OCI-LY7 (cell line): ENCODE measurements at regions not wholly inside any gene's neighbourhood (a gene's known extent, or its start where the extent isn't known, plus 50 kb on each side); places are given as distances from the start of the nearest gene placed in this dataset.

Source experiments
- BruUV-seq: library from RNA; stranded (reverse); fragments of 400-500 nt; replicated peaks from 2 replicates; lab custom pipeline; 2021; lab: Mats Ljungman, UMichigan
- CTCF ChIA-PET: fragments of 300-600 bp; sonication (Branson Sonifier 250); formaldehyde crosslinking; loops from one replicate; lab custom pipeline; 2022; ENCODE audit warnings: antibody characterized with exemption; ENCODE audit not compliant: unreplicated experiment; lab: Charles Lee
- POLR2A ChIA-PET: fragments of 300-600 bp; sonication (Branson Sonifier 250); formaldehyde crosslinking; loops from one replicate; lab custom pipeline; 2022; ENCODE audit warnings: antibody characterized with exemption; lab: Charles Lee
- DNase-seq: peaks from one replicate; pipeline ENCODE4 v3.0.0-alpha.2; 2015; ENCODE audit warnings: low spot score
- H2AFZ ChIP-seq: fragments of 200-600 bp; sonication (generic), shearing (Covaris generic); 2 replicates; pipeline ENCODE4 v1.6.1; 2014; ENCODE audit warnings: mild to moderate bottlenecking, antibody characterized with exemption, low read length, moderate library complexity
- H3K27ac ChIP-seq: fragments of 200-600 bp; sonication (generic); 2 replicates; pipeline ENCODE4 v1.5.1; 2014; ENCODE audit warnings: mixed run types, low read depth, mild to moderate bottlenecking, moderate library complexity, low read length, inconsistent platforms; ENCODE audit not compliant: poor library complexity, severe bottlenecking
- H3K36me3 ChIP-seq: fragments of 200-600 bp; sonication (generic); 2 replicates; pipeline ENCODE4 v1.6.1; 2014; ENCODE audit warnings: mild to moderate bottlenecking, antibody characterized with exemption, low read length, moderate library complexity, mixed read lengths; ENCODE audit not compliant: insufficient read depth
- H3K4me1 ChIP-seq: fragments of 200-600 bp; sonication (generic); 2 replicates; pipeline ENCODE4 v1.5.1; 2014; ENCODE audit warnings: mild to moderate bottlenecking, low read length; ENCODE audit not compliant: insufficient read depth, poor library complexity, severe bottlenecking
- H3K4me2 ChIP-seq: fragments of 200-600 bp; sonication (generic); 2 replicates; pipeline ENCODE4 v1.6.1; 2014; ENCODE audit warnings: mild to moderate bottlenecking, low read length
- H3K4me3 ChIP-seq: fragments of 200-600 bp; sonication (generic); 2 replicates; pipeline ENCODE4 v1.5.1; 2014; ENCODE audit warnings: mild to moderate bottlenecking, low read depth, low read length; ENCODE audit not compliant: poor library complexity, severe bottlenecking
- H3K79me2 ChIP-seq: fragments of 200-600 bp; sonication (generic); 2 replicates; pipeline ENCODE4 v1.6.1; 2016; ENCODE audit warnings: low read depth, mild to moderate bottlenecking, low read length, moderate library complexity, mixed read lengths; ENCODE audit not compliant: insufficient read depth
- H3K9me2 ChIP-seq: fragments of 200-600 bp; sonication (generic); 2 replicates; pipeline ENCODE4 v1.6.1; 2016; ENCODE audit warnings: mild to moderate bottlenecking, low read length, mixed read lengths; ENCODE audit not compliant: insufficient read depth
- H3K9me3 ChIP-seq: fragments of 200-600 bp; sonication (generic); 2 replicates; pipeline ENCODE4 v1.6.1; 2014; ENCODE audit warnings: mild to moderate bottlenecking, mixed run types, low read length, mixed read lengths
- H4K20me1 ChIP-seq: fragments of 200-600 bp; sonication (generic); 2 replicates; pipeline ENCODE4 v1.6.1; 2014; ENCODE audit warnings: mild to moderate bottlenecking, antibody characterized with exemption, low read length, moderate library complexity, mixed read lengths; ENCODE audit not compliant: insufficient read depth
- CTCF ChIP-seq: fragments of 200-600 bp; sonication (generic); conservative IDR thresholded peaks from 2 replicates; pipeline ENCODE4 v1.5.1; 2014; ENCODE audit warnings: mild to moderate bottlenecking, antibody characterized with exemption, low read length, moderate library complexity, mixed read lengths
- EZH2phosphoT487 ChIP-seq: fragments of 200-600 bp; sonication (generic); IDR thresholded peaks from 2 replicates; pipeline ENCODE4 v1.6.1; 2018; ENCODE audit warnings: low read depth, borderline replicate concordance, mild to moderate bottlenecking, mixed run types, antibody characterized with exemption, low read length, moderate library complexity, mixed read lengths
- intact Hi-C: fragments of 100-400 bp; cut with micrococcal nuclease; formaldehyde crosslinking; loops from one replicate; pipeline ENCODE4 v1.10.0; 2022; ENCODE audit not compliant: unreplicated experiment

GRCh38 chr12:47391566-47391965, 311.8 kb upstream of the AMIGO2 start:
- no peaks in the 10 kb centered on the region for H3K79me2 ChIP-seq
- BruUV-seq, result no TSS peak
- H4K20me1 ChIP-seq, result no peaks in the 10 kb centered on the region
- DNase-seq, result no peak
- H3K27ac ChIP-seq, result no peak overlapping the region
- no peak for TF ChIP-seq CTCF
- no peak for TF ChIP-seq EZH2phosphoT487
- H2AFZ ChIP-seq, result no peak overlapping the region
- intact Hi-C loops, result no loop called here
- H3K4me2 ChIP-seq, result no peak overlapping the region
- no peaks in the 10 kb centered on the region for H3K9me3 ChIP-seq
- H3K4me3 ChIP-seq, result no peak overlapping the region
- no peaks in the 10 kb centered on the region for H3K9me2 ChIP-seq
- ChIA-PET POLR2A (interaction anchor here (1.3 kb wide), 1 partner anchor 30 kb away, joined by 4 read pairs; no protein-coding TSS in a partner anchor), CTCF (no interaction called here)
- H3K36me3 ChIP-seq, result no peaks in the 10 kb centered on the region
- no peaks in the 10 kb centered on the region for H3K4me1 ChIP-seq

- H3K9me2 ChIP-seq, result no peaks in the 10 kb centered on the region
- no TSS peak for BruUV-seq
- ChIA-PET CTCF (no interaction called here), POLR2A (no interaction called here)
- H2AFZ ChIP-seq, result no peak overlapping the region
- TF ChIP-seq CTCF, result no peak
- TF ChIP-seq EZH2phosphoT487, result no peak
- no peaks in the 10 kb centered on the region for H3K4me1 ChIP-seq
- no peaks in the 10 kb centered on the region for H3K79me2 ChIP-seq
- H3K4me2 ChIP-seq, result no peak overlapping the region
- no peaks in the 10 kb centered on the region for H4K20me1 ChIP-seq
- intact Hi-C loops, result no loop called here
- no peak for DNase-seq
- H3K9me3 ChIP-seq, result no peaks in the 10 kb centered on the region
- H3K27ac ChIP-seq, result no peak overlapping the region
- no peaks in the 10 kb centered on the region for H3K36me3 ChIP-seq
- no peak overlapping the region for H3K4me3 ChIP-seq
These were observed 309.0 kb upstream of the AMIGO2 start for GRCh38 chr12:47388712-47389111.

DNA sequence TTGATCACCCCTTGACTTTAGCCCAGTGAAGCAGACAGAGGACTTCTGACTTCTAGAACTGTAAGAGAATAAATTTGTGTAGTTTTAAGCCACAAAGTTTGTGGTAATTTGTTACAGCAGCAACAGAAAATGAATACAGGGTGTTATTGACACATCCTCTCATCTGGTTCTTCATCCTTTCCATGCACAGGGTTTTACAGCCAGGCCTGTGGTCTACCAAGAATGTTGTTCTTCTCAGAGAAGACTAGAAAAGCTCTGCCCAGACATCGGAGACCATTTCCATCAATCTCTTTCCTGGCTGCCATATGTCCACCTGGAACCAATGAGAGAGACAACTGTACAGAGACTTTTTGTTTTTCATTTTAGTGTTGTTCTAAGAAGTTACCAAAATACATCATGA, 308.2 kb upstream of the AMIGO2 start:
- intact Hi-C loops, result no loop called here
- no peak for TF ChIP-seq CTCF
- Histone ChIP-seq H3K36me3 (no peaks in the 10 kb centered on the region), H4K20me1 (no peaks in the 10 kb centered on the region), H2AFZ (no peak overlapping the region), H3K27ac (no peak overlapping the region), H3K79me2 (no peaks in the 10 kb centered on the region), H3K9me3 (no peaks in the 10 kb centered on the region), H3K4me3 (no peak overlapping the region), H3K4me2 (no peak overlapping the region), H3K9me2 (no peaks in the 10 kb centered on the region), H3K4me1 (peaks cover 1% of the 10 kb centered on the region)
- ChIA-PET CTCF (no interaction called here), POLR2A (no interaction called here)
- no TSS peak for BruUV-seq
- DNase-seq, result no peak
